DMS 273 (cell line): ENCODE measurements at regions not wholly inside any gene's neighbourhood (a gene's known extent, or its start where the extent isn't known, plus 50 kb on each side); places are given as distances from the start of the nearest gene placed in this dataset.
"Not testable (repeated sequence)": the region's sequence is repeated elsewhere in the genome, so short reads cannot be mapped to it uniquely, and the experiment has no call there.

Source experiments
- DNase-seq: peaks from one replicate; lab custom pipeline; 2025; ENCODE audit not compliant: unreplicated experiment; lab: John Stamatoyannopoulos, UW

- no peak for DNase-seq
Observed at GRCh38 chr2:176832086-176832485, 380.5 kb upstream of the HNRNPA3 start.

GRCh38 chr2:176833671-176834070 is 378.9 kb upstream of the HNRNPA3 start:
- DNase-seq: no peak

DNA sequence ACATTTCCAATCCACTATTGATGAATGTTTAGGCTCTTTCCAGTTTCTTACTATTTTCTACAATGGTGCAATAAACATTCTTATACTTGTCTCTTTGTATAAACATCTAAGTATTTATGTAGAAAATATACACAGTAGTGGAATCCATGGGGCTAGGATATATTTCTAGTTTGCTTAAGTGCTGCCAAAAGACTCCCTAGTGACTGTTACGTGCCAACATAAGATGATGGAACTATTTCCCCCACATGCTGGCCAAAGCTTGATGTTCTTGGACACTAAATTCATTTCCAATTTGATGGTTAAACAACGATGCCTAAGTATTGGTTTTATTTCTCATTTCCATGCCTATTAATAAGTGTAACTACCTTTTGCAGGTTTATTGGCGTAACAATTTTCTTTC is 378.4 kb upstream of the HNRNPA3 start:
- DNase-seq: no peak

GRCh38 chr2:176843208-176843607 is 369.4 kb upstream of the HNRNPA3 start:
- no peak for DNase-seq

GRCh38 chr2:176844461-176844860 is 368.1 kb upstream of the HNRNPA3 start:
- no peak for DNase-seq

- no peak for DNase-seq
Observed at GRCh38 chr2:176845718-176846117, 366.9 kb upstream of the HNRNPA3 start.

DNA sequence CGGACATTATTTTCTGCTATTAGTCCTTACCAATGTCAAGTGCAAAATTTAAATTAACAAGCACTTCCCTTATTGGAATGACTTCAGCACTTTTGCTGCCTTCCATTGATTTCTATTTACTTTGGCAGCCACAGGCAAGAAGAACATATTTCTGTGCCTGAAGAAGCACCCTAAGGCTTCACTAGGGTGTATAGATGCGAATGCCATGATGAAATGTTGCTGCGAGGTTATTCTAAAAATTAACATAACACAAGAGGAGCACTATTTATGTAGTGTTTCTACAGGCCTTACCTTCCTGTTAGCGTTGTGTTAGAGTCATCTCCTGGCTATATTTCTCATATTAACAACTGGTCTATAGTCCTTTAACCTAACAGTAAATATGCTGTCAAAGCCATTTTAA is 365.0 kb upstream of the HNRNPA3 start:
- DNase-seq: no peak

DNA sequence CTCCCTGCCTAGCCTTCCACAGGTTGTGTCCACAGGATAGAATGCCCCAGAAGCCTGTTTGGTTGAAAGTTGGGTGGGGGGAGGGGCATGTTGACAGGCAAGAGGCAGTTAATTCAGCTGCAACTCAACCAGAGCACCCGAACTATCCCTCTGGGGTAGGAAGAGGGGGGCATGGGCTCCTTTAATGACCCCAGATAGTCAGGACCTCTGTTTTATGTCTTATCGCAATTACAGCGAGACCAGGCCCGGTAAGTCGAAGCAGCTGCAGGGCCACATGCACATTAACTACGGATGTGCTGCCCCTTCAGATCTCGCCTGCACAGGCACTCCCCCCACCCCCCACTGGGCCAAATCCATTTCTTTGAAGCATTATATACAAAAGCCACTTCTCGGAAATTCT is 363.8 kb upstream of the HNRNPA3 start:
- DNase-seq: no peak

GRCh38 chr2:176851200-176851888 is 361.2 kb upstream of the HNRNPA3 start:
- DNase-seq: no peak

GRCh38 chr2:176851889-176852483 is 360.6 kb upstream of the HNRNPA3 start:
- no peak for DNase-seq

DNA sequence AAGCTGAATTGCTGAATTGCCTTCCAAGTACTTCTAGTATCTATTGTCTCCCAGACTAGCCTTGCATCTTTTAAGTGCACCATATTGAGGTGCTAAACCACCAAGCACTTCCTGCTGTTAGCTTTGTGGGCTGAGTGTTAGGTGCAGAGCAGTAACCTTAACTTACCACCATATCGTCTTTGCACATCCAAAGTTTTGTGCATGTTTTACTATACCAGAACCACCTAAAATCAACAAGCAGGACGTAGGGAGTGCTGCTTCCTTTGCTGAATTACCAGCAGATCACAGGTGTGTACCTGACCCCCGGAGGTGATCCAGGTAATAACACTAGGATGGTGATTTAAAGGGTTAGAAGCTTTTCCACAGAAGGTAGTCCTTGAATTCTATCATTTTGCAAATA is 359.9 kb upstream of the HNRNPA3 start:
- peak; percentile 15 for DNase-seq

DNA sequence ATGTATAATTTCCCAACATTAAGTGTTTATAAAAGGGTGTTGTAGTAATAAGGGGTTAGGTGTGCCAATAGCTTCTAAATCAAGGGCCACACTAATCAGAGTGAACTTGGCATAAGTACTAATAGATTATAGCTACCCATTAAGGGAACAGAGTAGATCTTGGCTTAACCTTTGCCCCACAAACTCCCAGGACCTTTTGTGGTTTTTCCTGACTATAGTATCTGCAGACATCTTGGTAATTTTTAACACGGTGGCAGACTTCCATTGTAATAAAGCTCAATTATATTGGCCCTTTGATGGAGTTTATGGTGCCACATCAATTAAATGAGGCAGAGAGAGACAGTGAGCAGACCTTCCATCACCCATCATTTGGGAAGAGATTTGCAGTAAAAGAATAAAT is 358.5 kb upstream of the HNRNPA3 start:
- no peak for DNase-seq

DNA sequence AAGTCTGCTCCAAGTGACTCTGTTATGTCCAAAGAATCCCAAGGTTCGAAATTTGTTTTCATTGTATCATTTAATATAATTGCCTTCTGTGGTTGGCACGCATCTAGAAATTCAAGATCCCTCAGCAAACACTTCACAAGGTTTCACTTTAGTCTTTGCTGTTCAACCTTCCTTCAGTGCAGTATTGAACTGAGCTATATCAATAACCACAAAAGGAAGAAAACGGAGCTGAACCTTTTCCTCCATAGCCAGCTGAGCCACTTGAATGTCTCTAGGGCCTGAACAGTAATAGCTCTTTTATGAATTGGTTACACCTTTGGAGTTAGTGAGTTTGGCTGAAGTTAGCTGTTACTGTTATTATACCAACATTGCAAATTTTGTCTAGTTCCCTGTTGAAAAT is 357.7 kb upstream of the HNRNPA3 start:
- no peak for DNase-seq

DNA sequence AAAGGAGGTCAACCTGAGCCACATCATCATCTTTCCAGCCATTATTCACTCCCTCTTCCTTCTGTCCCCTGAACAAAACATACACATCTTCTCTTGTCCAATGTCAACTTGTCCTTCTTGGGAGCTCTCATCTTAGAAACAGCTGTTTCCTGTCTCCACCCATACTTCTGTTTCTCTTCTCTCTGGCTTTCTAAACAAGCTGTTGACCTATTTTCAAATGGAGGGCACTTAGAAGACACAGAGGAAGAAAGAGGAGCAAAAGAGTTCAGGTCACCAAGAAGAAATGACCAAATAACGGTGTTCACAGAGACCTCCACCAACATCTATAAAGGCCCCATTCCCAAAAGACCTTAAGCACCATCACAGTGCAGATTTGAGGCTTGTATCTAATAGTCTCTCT is 355.9 kb upstream of the HNRNPA3 start:
- DNase-seq: no peak

DNA sequence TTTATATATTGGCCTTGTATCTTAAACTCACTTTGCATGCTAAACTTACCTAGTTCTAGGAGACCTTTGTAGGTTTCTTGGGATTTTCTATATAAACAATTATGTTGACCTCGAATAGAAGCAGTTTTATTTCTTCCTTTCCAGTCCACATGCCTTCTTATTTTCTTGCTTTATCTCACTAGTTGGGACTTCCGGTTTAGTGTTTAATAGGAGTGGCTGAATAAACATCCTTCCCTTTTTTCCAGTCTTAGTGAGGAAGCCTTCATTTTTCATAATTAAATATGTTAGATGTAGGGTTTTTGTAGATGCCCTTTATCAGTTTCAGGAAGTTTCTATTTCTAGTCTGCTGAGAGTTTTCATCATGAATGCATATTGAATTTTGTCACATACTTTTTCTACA is 347.3 kb upstream of the HNRNPA3 start:
- DNase-seq: no peak

DNA sequence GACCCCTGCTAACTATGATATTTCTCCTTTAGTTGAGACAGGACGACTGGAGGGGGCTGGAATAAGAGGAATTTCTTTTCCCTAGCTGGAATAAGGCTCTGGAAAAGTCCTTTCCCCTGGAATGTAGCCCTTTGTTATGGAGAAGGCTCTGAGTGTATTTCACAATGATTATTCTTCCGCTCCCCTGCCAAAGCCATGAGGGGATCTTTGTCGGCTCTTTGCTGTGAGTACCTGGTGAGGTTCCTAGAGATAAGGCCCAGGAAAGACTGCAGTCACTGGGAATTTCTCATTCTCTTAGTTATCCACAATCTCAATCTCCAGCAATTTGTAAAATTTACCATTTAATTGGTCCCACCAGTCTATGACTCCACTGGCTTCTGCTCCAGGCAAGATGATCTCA is 340.2 kb upstream of the HNRNPA3 start:
- DNase-seq: no peak

GRCh38 chr2:176873403-176873802 is 339.2 kb upstream of the HNRNPA3 start:
- peak; percentile 2 for DNase-seq

DNA sequence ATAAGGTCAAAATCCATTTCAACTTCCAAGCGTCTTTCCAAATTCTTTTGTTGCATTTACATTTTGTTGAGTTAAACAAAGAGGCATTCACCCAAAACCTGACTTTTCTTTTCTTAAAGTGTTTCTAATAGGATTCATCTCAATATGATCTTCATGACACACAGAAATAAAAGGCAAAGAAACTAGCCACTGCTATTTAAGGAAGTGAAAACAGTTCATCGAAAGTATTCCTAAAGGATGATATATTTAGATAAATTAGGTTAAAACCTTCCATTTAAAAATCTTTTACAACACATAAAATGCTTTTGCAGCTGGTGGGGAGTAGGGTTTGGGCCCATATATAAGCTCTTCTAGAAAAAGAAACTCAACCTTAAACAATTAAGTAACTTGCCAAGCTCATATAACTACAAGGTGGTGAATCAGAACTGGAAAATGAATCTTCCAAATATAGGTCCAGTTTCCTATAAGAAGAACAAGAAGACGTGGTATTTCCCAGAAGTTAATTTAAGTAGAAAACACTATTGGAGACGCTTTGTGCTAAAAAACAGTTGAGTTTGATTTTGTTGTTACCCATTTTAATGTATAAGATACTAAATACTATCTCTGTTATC is 336.0 kb upstream of the HNRNPA3 start:
- no peak for DNase-seq

GRCh38 chr2:176879426-176879995 is 333.1 kb upstream of the HNRNPA3 start:
- DNase-seq: no peak

GRCh38 chr2:176882045-176882444 is 330.5 kb upstream of the HNRNPA3 start:
- DNase-seq: not testable (repeated sequence)

GRCh38 chr2:176885001-176885643 is 327.5 kb upstream of the HNRNPA3 start:
- no peak for DNase-seq

DNA sequence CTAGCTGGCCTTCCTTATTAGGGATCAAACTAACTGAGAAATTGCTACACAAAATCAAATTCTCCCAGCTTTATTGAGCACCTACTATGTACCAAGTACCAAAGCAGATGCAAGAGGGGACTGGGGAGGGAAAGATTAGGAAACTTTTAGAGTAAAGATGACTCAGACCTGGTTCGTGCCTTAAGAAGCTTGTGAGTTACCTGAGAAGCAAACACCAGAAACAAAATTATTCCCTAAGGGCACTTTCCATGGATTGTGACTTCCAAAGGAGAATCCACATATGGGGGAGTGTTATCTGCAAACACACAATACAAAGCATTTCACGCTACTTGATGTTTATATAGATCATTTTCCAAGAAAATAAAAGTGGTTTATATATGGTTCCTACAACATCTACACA is 326.9 kb upstream of the HNRNPA3 start:
- no peak for DNase-seq
